GM23248 (cell line): ENCODE measurements at regions not wholly inside any gene's neighbourhood (a gene's known extent, or its start where the extent isn't known, plus 50 kb on each side); places are given as distances from the start of the nearest gene placed in this dataset.

Experiments
- EZH2 ChIP-seq: fragments of 200-600 bp; sonication (generic); IDR thresholded peaks from 2 replicates; pipeline ENCODE4 v1.6.1; 2018; ENCODE audit warnings: antibody characterized with exemption, mild to moderate bottlenecking; ENCODE audit not compliant: insufficient read depth, poor library complexity, severe bottlenecking
- EZH2phosphoT487 ChIP-seq: fragments of 200-600 bp; sonication (generic); IDR thresholded peaks from 2 replicates; pipeline ENCODE4 v1.6.1; 2018; ENCODE audit warnings: antibody characterized with exemption, moderate library complexity, mild to moderate bottlenecking, low read depth; ENCODE audit not compliant: insufficient read depth

- TF ChIP-seq EZH2 (no peak), EZH2phosphoT487 (no peak)
Measured at GRCh38 chr14:41457393-41457792, 149.3 kb upstream of the LRFN5 start.
